Mesendoderm (in vitro differentiated cells): ENCODE measurements at regions not wholly inside any gene's neighbourhood (a gene's known extent, or its start where the extent isn't known, plus 50 kb on each side); places are given as distances from the start of the nearest gene placed in this dataset.

ENCODE experiments used
- DNase-seq: peaks from one replicate; pipeline ENCODE4 v3.0.0; 2013
- H2AK5ac ChIP-seq: 2 replicates; pipeline ENCODE4 v1.6.1; 2013; ENCODE audit warnings: low read length, inconsistent platforms
- H2BK120ac ChIP-seq: 2 replicates; pipeline ENCODE4 v1.6.1; 2013; ENCODE audit warnings: low read depth, mild to moderate bottlenecking, low read length, moderate library complexity, mixed read lengths
- H2BK15ac ChIP-seq: replicated peaks from 2 replicates; pipeline ENCODE4 v1.6.1; 2013; ENCODE audit warnings: low read depth, mild to moderate bottlenecking, moderate library complexity
- H2BK5ac ChIP-seq: 2 replicates; pipeline ENCODE4 v1.6.1; 2013; ENCODE audit warnings: low read length, inconsistent platforms
- H3K18ac ChIP-seq: 2 replicates; pipeline ENCODE4 v1.6.1; 2013; ENCODE audit warnings: mild to moderate bottlenecking, low read length, mixed read lengths
- H3K23ac ChIP-seq: one replicate; pipeline ENCODE4 v1.6.1; 2013; ENCODE audit warnings: low read length
- H3K27ac ChIP-seq: 2 replicates; pipeline ENCODE4 v1.5.1; 2013; ENCODE audit warnings: low read depth, mild to moderate bottlenecking, inconsistent platforms, low read length, moderate library complexity
- H3K27me3 ChIP-seq: 2 replicates; pipeline ENCODE4 v1.6.1; 2013; ENCODE audit warnings: low read length, control low read depth, mild to moderate bottlenecking, inconsistent platforms; ENCODE audit not compliant: insufficient read depth, poor library complexity
- H3K36me3 ChIP-seq: 2 replicates; pipeline ENCODE4 v1.6.1; 2013; ENCODE audit warnings: low read length, inconsistent platforms; ENCODE audit not compliant: control insufficient read depth, insufficient read depth
- H3K4ac ChIP-seq: one replicate; pipeline ENCODE4 v1.6.1; 2013; ENCODE audit warnings: low read depth, mild to moderate bottlenecking, low read length, moderate library complexity
- H3K4me1 ChIP-seq: 2 replicates; pipeline ENCODE4 v1.6.1; 2013; ENCODE audit warnings: low read depth, low read length, inconsistent platforms; ENCODE audit not compliant: control insufficient read depth
- H3K4me2 ChIP-seq: 2 replicates; pipeline ENCODE4 v1.6.1; 2013; ENCODE audit warnings: low read length
- H3K4me3 ChIP-seq: 2 replicates; pipeline ENCODE4 v1.5.1; 2013; ENCODE audit warnings: mild to moderate bottlenecking, low read length
- H3K56ac ChIP-seq: one replicate; pipeline ENCODE4 v1.6.1; 2013; ENCODE audit warnings: low read length
- H3K79me1 ChIP-seq: 2 replicates; pipeline ENCODE4 v1.6.1; 2013; ENCODE audit warnings: low read length, inconsistent platforms
- H3K79me2 ChIP-seq: 2 replicates; pipeline ENCODE4 v1.6.1; 2013; ENCODE audit warnings: mild to moderate bottlenecking, low read length; ENCODE audit not compliant: control insufficient read depth, insufficient read depth
- H3K9ac ChIP-seq: 2 replicates; pipeline ENCODE4 v1.6.1; 2013; ENCODE audit warnings: low read length, inconsistent platforms
- H4K5ac ChIP-seq: one replicate; pipeline ENCODE4 v1.6.1; 2013; ENCODE audit warnings: low read length
- H4K8ac ChIP-seq: one replicate; pipeline ENCODE4 v1.6.1; 2013; ENCODE audit warnings: low read depth, mild to moderate bottlenecking, control low read depth, low read length, moderate library complexity
- WGBS: extraction: QIAGEN DNeasy Blood & Tissue Kit; methylation state at CpG from one replicate; pipeline ENCODE4 v1.1.7; 2013; ENCODE audit warnings: low lambda C conversion rate, missing lambda C conversion rate; ENCODE audit not compliant: insufficient coverage; ENCODE audit errors: extremely low coverage; 5-methylcytosine and 5-hydroxymethylcytosine counted together

- no peak for DNase-seq
- H3K56ac ChIP-seq, result no peak overlapping the region
- H3K27me3 ChIP-seq, result no peaks in the 10 kb centered on the region
- no peaks in the 10 kb centered on the region for H3K36me3 ChIP-seq
- peaks cover 3% of the 10 kb centered on the region for H3K4me1 ChIP-seq
- H2BK15ac ChIP-seq, result no peak overlapping the region
- no peak overlapping the region for H3K4me2 ChIP-seq
- no peak overlapping the region for H3K9ac ChIP-seq
- no peak overlapping the region for H2BK5ac ChIP-seq
- no peak overlapping the region for H3K4ac ChIP-seq
- no peak overlapping the region for H3K27ac ChIP-seq
- H2AK5ac ChIP-seq, result no peak overlapping the region
- H4K5ac ChIP-seq, result no peak overlapping the region
- H2BK120ac ChIP-seq, result no peak overlapping the region
- WGBS, result no CpG with 5 or more reads among the region's 5 CpGs
- no peak overlapping the region for H3K18ac ChIP-seq
- H3K79me1 ChIP-seq, result no peaks in the 10 kb centered on the region
- no peak overlapping the region for H3K23ac ChIP-seq
- no peaks in the 10 kb centered on the region for H3K79me2 ChIP-seq
- no peak overlapping the region for H3K4me3 ChIP-seq
- no peak overlapping the region for H4K8ac ChIP-seq
Observed at GRCh38 chr11:79578116-79578515, 137.3 kb upstream of the TENM4 start.

GRCh38 chr11:79575701-79576100, 134.9 kb upstream of the TENM4 start:
- Histone ChIP-seq H3K4me2 (no peak overlapping the region), H2BK120ac (no peak overlapping the region), H2BK5ac (no peak overlapping the region), H3K27me3 (peaks cover 2% of the 10 kb centered on the region), H3K56ac (no peak overlapping the region), H3K4me3 (no peak overlapping the region), H3K4ac (no peak overlapping the region), H3K79me2 (no peaks in the 10 kb centered on the region), H3K23ac (no peak overlapping the region), H4K8ac (no peak overlapping the region), H3K79me1 (no peaks in the 10 kb centered on the region), H3K4me1 (peaks cover 3% of the 10 kb centered on the region), H3K9ac (no peak overlapping the region), H2BK15ac (no peak overlapping the region), H3K36me3 (no peaks in the 10 kb centered on the region), H2AK5ac (no peak overlapping the region), H3K18ac (no peak overlapping the region), H3K27ac (no peak overlapping the region), H4K5ac (no peak overlapping the region)
- WGBS, result no CpG with 5 or more reads among the region's 1 CpG
- no peak for DNase-seq

- Histone ChIP-seq H2BK5ac (no peak overlapping the region), H4K5ac (no peak overlapping the region), H3K56ac (no peak overlapping the region), H3K9ac (no peak overlapping the region), H3K4ac (no peak overlapping the region), H3K4me1 (no peaks in the 10 kb centered on the region), H3K36me3 (no peaks in the 10 kb centered on the region), H3K27me3 (peaks cover 2% of the 10 kb centered on the region), H2BK120ac (no peak overlapping the region), H3K23ac (no peak overlapping the region), H2BK15ac (no peak overlapping the region), H3K79me2 (no peaks in the 10 kb centered on the region), H3K27ac (no peak overlapping the region), H3K79me1 (no peaks in the 10 kb centered on the region), H3K18ac (no peak overlapping the region), H4K8ac (no peak overlapping the region), H2AK5ac (no peak overlapping the region), H3K4me3 (no peak overlapping the region), H3K4me2 (no peak overlapping the region)
- DNase-seq, result no peak
- WGBS, result no CpG with 5 or more reads among the region's 2 CpGs
Observed at GRCh38 chr11:79570104-79570503, 129.3 kb upstream of the TENM4 start.

- Histone ChIP-seq H3K4me2 (no peak overlapping the region), H3K23ac (no peak overlapping the region), H3K18ac (no peak overlapping the region), H4K8ac (no peak overlapping the region), H2AK5ac (no peak overlapping the region), H2BK120ac (no peak overlapping the region), H4K5ac (no peak overlapping the region), H3K27ac (no peak overlapping the region), H2BK5ac (no peak overlapping the region), H3K9ac (no peak overlapping the region), H3K56ac (no peak overlapping the region), H3K79me2 (no peaks in the 10 kb centered on the region), H3K4me3 (no peak overlapping the region), H3K79me1 (no peaks in the 10 kb centered on the region), H3K27me3 (no peaks in the 10 kb centered on the region), H3K4me1 (no peaks in the 10 kb centered on the region), H3K4ac (no peak overlapping the region), H2BK15ac (no peak overlapping the region), H3K36me3 (no peaks in the 10 kb centered on the region)
- no CpG with 5 or more reads among the region's 5 CpGs for WGBS
- no peak for DNase-seq
Observed at GRCh38 chr11:79564288-79564925, 123.6 kb upstream of the TENM4 start.

GRCh38 chr11:79561496-79561895, 120.7 kb upstream of the TENM4 start:
- Histone ChIP-seq H3K27me3 (no peaks in the 10 kb centered on the region), H3K23ac (no peak overlapping the region), H3K4me3 (no peak overlapping the region), H3K27ac (no peak overlapping the region), H3K79me1 (no peaks in the 10 kb centered on the region), H3K56ac (no peak overlapping the region), H3K4me1 (no peaks in the 10 kb centered on the region), H3K18ac (no peak overlapping the region), H3K9ac (no peak overlapping the region), H2AK5ac (no peak overlapping the region), H3K4me2 (no peak overlapping the region), H2BK5ac (no peak overlapping the region), H4K5ac (no peak overlapping the region), H2BK15ac (no peak overlapping the region), H3K36me3 (no peaks in the 10 kb centered on the region), H2BK120ac (no peak overlapping the region), H4K8ac (no peak overlapping the region), H3K4ac (no peak overlapping the region), H3K79me2 (no peaks in the 10 kb centered on the region)
- DNase-seq, result no peak

GRCh38 chr11:79550809-79551208, 110.0 kb upstream of the TENM4 start:
- Histone ChIP-seq H3K27ac (no peak overlapping the region), H4K5ac (no peak overlapping the region), H3K79me1 (no peaks in the 10 kb centered on the region), H3K23ac (no peak overlapping the region), H3K4me2 (no peak overlapping the region), H2BK5ac (no peak overlapping the region), H3K27me3 (peaks cover 2% of the 10 kb centered on the region), H3K36me3 (no peaks in the 10 kb centered on the region), H3K9ac (no peak overlapping the region), H3K4me3 (no peak overlapping the region), H3K79me2 (no peaks in the 10 kb centered on the region), H2AK5ac (no peak overlapping the region), H2BK15ac (no peak overlapping the region), H3K4me1 (no peaks in the 10 kb centered on the region), H4K8ac (no peak overlapping the region), H3K56ac (no peak overlapping the region), H3K18ac (no peak overlapping the region), H3K4ac (no peak overlapping the region), H2BK120ac (no peak overlapping the region)
- no peak for DNase-seq
